GM18858 (cell line): ENCODE measurements at regions not wholly inside any gene's neighbourhood (a gene's known extent, or its start where the extent isn't known, plus 50 kb on each side); places are given as distances from the start of the nearest gene placed in this dataset.

Experiments used
- ATAC-seq: cut with Tn5 transposase; IDR thresholded peaks from one replicate; pipeline ENCODE4 v1.9.1; 2021; ENCODE audit not compliant: unreplicated experiment

GRCh38 chr10:65528986-65529385, 1396.8 kb upstream of the LRRTM3 start:
- no peak for ATAC-seq

- no peak for ATAC-seq
Measured at GRCh38 chr10:65531545-65531944, 1394.3 kb upstream of the LRRTM3 start.

GRCh38 chr10:65534771-65535170, 1391.1 kb upstream of the LRRTM3 start:
- ATAC-seq = no peak

- no peak for ATAC-seq
Measured at GRCh38 chr10:65544756-65545155, 1381.1 kb upstream of the LRRTM3 start.

GRCh38 chr10:65548001-65548400, 1377.8 kb upstream of the LRRTM3 start:
- ATAC-seq = no peak

GRCh38 chr10:65550761-65551160, 1375.1 kb upstream of the LRRTM3 start:
- no peak for ATAC-seq

GRCh38 chr10:65555192-65555591, 1370.6 kb upstream of the LRRTM3 start:
- no peak for ATAC-seq

GRCh38 chr10:65556006-65556405, 1369.8 kb upstream of the LRRTM3 start:
- ATAC-seq = no peak

- ATAC-seq = no peak
Measured at GRCh38 chr10:65559369-65559768, 1366.5 kb upstream of the LRRTM3 start.

- ATAC-seq = no peak
Measured at GRCh38 chr10:65565246-65565645, 1360.6 kb upstream of the LRRTM3 start.

GRCh38 chr10:65566906-65567305, 1358.9 kb upstream of the LRRTM3 start:
- no peak for ATAC-seq

GRCh38 chr10:65570143-65571010, 1355.5 kb upstream of the LRRTM3 start:
- ATAC-seq = no peak

- no peak for ATAC-seq
Measured at GRCh38 chr10:65571011-65571570, 1354.7 kb upstream of the LRRTM3 start.

GRCh38 chr10:65581426-65582026, 1344.3 kb upstream of the LRRTM3 start:
- no peak for ATAC-seq

GRCh38 chr10:65602182-65602865, 1323.5 kb upstream of the LRRTM3 start:
- ATAC-seq = no peak

GRCh38 chr10:65611592-65611991, 1314.2 kb upstream of the LRRTM3 start:
- ATAC-seq = no peak

GRCh38 chr10:65614956-65615565, 1310.8 kb upstream of the LRRTM3 start:
- ATAC-seq = no peak

- ATAC-seq = no peak
Measured at GRCh38 chr10:65618126-65618525, 1307.7 kb upstream of the LRRTM3 start.

GRCh38 chr10:65620404-65621048, 1305.3 kb upstream of the LRRTM3 start:
- ATAC-seq = no peak

- ATAC-seq = no peak
Measured at GRCh38 chr10:65622608-65623007, 1303.2 kb upstream of the LRRTM3 start.
